ENCODE measurements at regions not wholly inside any gene's neighbourhood (a gene's known extent, or its start where the extent isn't known, plus 50 kb on each side); places are given as distances from the start of the nearest gene placed in this dataset.
"Not testable (repeated sequence)": the region's sequence is repeated elsewhere in the genome, so short reads cannot be mapped to it uniquely, and the experiment has no call there.

DNA sequence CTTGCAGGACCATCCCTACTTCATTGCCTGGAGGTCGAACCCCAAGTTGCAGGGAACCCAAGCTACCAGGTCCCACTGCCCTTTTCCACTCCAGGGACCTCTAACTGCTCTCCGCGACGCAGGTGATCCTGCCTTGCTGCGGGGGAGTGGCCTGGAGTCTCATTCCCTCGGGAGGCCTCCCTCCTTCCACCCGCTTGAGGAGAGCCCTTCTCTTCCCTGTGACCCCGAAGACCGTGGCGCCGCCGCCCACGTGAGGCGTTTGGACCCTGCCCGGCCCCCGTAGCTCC, 63.0 kb upstream of the AGTPBP1 start:
- peak; percentile 69 for TF ChIP-seq EGR1 (IDR thresholded peaks at IDR 0.05; ENCODE audit: low read depth)
- TF ChIP-seq POLR2A (IDR thresholded peaks at IDR 0.05; ENCODE audit: borderline replicate concordance, extremely low read depth, insufficient read depth, insufficient read length); SP1 (IDR thresholded peaks at IDR 0.05; ENCODE audit: low read depth); CTCF (IDR thresholded peaks at IDR 0.05 in 2 of 3, conservative IDR thresholded peaks at IDR 0.05 in 1 of 3; ENCODE audit: borderline replicate concordance in 1 of 3, insufficient read depth in 1 of 3, low read depth in 2 of 3, low read length in 2 of 3); SIN3A (IDR thresholded peaks at IDR 0.05; ENCODE audit: low read depth); EZH2 (IDR thresholded peaks at IDR 0.05); CEBPB (IDR thresholded peaks at IDR 0.05; ENCODE audit: low read depth); EZH2phosphoT487 (IDR thresholded peaks at IDR 0.05; ENCODE audit: borderline replicate concordance): not testable (repeated sequence)
- TF ChIP-seq, protein P1, sequence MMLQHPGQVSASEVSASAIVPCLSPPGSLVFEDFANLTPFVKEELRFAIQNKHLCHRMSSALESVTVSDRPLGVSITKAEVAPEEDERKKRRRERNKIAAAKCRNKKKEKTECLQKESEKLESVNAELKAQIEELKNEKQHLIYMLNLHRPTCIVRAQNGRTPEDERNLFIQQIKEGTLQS (IDR thresholded peaks at IDR 0.05) = not testable (repeated sequence)
- TF ChIP-seq, protein P2, sequence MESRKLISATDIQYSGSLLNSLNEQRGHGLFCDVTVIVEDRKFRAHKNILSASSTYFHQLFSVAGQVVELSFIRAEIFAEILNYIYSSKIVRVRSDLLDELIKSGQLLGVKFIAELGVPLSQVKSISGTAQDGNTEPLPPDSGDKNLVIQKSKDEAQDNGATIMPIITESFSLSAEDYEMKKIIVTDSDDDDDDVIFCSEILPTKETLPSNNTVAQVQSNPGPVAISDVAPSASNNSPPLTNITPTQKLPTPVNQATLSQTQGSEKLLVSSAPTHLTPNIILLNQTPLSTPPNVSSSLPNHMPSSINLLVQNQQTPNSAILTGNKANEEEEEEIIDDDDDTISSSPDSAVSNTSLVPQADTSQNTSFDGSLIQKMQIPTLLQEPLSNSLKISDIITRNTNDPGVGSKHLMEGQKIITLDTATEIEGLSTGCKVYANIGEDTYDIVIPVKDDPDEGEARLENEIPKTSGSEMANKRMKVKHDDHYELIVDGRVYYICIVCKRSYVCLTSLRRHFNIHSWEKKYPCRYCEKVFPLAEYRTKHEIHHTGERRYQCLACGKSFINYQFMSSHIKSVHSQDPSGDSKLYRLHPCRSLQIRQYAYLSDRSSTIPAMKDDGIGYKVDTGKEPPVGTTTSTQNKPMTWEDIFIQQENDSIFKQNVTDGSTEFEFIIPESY (IDR thresholded peaks at IDR 0.05; ENCODE audit: extremely low read depth, insufficient replicate concordance, low read length) = not testable (repeated sequence)

Measured in HCT116 (cell line).